Myocyte (in vitro differentiated cells): ENCODE measurements at regions not wholly inside any gene's neighbourhood (a gene's known extent, or its start where the extent isn't known, plus 50 kb on each side); places are given as distances from the start of the nearest gene placed in this dataset.
A peak's percentile ranks its signal among the peaks of the same experiment; 100 is the strongest.
"Not testable (repeated sequence)": the region's sequence is repeated elsewhere in the genome, so short reads cannot be mapped to it uniquely, and the experiment has no call there.

Experiments used
- DNase-seq: peaks from one replicate; pipeline ENCODE4 v3.0.0-alpha.2; 2012; ENCODE audit warnings: low read depth

DNA sequence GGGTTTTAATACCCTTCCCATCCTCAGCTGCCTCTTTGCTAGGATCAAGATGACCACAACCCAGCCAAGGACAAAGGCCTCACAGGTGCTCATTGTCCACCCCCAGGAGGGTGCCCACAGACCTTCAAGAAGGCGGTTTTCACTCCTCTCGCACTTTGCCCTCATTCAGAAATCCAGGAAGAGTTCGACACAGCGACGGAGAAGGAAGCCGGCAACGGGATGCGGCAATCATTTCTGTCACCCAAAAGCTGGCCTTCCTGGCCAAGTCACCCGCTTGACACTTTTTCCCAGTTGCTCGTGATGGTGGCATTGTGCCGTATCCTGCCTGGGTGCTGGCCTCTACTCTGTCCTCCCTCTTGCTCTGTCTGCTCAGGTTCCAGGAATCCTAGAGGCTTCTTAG is 293.0 kb upstream of the ZNF337 start:
- not testable (repeated sequence) for DNase-seq

DNA sequence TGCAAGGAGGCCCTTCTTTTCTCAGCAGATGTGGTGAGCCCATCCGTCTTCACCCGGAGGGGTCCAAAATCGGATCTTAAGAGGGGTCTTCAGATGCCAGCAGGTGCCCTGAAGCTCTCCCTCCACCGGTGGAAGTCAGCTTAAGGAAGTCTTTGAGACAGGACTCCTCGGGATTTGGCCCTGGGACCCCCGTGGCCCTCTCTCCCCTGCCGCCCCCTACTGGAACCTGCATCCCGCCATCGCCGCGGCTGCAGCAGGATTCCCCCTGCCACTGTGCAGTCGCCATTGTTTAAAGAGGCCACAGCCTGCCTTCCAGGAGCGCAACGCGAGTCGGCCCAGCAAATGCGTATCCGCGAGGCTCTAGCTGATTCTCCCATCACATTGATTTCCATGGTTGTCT is 292.5 kb upstream of the ZNF337 start:
- DNase-seq: no peak

DNA sequence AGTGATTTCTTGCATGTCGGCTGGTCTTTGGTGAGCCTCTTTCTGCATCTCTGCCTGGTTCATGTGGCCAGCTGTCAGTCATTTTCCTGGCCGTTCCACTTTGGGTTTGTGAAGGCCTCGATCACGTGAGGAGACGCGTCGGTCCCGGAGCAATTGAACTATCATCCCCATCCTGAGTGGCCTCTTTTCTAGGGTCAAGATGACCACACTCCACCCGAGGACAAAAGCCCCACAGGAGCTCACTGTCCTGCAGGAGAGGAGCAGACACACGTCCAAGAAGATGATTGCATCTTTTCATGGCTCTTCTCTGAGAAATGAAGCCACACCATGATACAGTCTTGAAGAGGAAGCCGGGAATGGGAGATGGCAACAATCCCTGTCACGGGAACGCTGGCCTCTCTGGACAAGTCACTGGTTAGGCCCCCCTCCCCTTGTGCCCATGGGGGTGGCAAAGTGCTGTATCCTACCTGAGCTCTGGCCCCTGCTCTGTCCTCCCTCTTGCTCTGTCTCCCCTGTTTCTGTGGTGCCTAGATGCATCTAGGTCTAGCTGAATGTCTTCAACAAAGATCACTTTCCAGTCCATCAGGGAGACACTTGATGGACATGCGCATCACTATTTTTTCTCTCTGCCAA is 291.4 kb upstream of the ZNF337 start:
- not testable (repeated sequence) for DNase-seq

DNA sequence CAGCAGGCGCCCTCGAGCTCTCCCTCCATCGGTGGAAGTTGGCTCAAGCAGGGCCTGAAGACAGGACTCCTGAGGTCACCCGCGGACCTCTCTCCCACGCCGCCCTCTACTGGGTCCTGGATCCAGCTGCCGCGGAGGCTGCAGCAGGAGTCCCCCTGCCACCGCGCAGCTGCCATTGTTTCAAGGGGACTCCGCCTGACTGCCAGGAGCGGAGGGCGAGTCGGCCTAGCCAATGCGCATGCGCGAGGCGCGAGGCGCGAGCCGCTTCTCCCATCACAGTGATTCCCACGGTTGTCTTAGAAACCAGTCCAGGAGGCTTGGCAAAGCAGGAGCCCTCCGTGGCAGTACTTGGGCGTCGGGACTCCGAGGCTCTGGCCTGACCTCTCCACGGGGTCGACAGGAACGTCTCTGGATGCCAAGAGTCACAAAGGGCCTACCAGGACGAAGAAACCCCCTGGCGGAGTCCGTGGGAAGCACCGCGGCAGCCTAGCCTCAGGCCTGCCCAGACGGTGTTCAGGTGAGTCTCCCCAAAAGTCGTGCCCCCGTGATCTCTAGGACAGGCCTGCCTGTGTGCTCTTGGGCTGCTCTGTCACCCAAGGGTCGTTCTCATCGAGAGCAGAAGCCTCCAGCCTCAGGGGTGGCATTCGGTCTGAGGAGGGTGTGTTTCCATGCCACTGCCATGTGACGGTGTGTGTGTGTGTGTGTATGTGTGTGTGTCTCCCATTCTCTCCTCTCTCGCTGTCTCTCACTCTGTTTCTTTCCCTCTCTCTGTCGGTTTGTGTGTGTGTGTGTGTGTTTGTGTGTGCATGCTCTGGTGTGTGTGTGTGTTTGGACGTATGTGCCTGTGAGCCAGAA is 290.6 kb upstream of the ZNF337 start:
- DNase-seq: peak; percentile 5

DNA sequence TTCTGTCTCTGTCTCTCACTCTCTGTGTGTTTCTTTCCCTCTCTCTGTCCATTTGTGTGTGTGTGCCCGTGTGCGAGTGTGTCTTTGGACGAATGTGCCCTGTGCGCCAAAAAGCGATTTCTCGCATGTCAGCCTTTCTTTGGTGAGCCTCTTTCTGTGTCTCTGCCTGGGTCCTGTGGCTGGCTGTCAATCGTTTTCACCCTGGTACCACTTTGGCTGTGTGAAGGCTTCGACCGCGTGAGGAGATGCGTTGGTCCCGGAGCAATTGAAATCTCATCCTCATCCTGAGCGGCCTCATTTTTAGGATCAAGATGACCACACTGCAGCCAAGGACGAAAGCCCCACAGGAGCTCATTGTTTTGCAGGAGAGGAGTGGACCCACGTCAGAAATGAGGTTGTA is 288.9 kb upstream of the ZNF337 start:
- DNase-seq: no peak

DNA sequence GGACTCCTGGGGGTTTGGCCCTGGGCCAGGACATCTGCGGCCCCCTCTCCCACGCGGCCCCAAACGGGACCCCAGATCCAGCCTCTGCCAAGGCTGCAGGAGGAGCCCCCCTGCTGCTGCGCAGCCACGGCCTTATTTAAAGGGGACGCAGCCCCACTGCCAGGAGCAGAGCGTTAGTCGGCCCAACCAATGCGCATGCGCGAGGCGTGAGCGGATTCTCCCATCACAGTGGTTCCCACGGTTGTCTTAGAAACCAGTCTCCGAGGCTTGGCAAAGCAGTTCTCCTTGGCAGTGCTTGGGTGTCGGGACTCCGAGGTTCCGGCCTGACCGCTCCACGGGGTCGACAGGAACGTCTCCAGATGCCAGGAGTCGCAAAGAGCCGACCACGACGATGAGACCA is 288.3 kb upstream of the ZNF337 start:
- DNase-seq: no peak

DNA sequence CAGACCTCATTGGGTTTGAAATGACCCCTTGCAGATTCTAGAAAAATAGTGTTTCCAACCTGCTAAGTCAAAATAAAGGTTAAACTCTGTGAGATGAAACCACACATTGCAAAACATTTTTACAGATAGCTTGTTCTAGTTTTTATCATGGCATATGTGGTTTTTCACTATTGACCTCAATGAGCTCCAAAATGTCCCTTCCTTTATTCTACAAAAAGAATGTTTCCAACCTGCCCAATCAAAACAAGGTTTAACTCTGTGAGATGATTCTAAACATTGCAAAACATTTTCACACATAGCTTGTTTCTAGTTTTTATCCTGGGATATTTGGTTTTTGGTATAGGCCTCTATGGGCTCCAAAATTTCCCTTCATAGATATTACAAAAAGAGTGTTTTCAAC is 286.0 kb upstream of the ZNF337 start:
- DNase-seq: not testable (repeated sequence)

DNA sequence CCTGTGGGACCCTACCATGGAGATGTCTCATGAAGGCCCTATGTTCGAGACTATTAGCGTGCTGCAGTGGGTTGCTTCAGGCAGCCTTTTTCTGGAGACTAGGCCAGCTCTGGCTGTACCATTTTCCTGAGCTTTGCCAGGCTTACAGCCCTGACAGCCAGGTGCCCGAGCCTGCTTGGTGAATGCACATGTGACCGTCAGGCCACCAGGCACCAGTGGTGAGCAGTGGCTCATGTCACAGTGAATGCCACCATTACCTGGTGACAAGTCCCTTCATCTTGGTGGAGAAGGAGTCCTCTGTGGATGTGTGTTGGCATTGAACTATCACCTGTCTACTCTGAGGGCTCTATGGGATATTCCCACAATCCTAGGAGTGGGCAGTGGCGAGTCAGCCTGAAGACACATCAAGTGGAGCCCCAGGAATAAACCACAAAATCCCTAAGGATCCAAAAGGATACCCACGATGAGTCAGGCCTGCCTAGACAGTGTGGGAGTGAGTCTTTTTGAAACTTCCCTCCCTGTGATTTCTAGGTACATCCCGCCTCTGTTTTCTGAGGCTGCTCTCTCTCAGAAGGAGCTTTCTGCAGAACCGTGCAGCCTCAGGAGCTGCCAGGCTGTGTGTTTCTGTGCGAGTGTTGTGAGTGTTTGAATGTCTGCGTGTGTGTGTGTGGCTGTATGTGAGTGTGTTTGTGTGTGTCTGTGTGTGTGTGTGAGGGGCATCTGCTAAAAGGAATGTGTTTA is 282.0 kb upstream of the ZNF337 start:
- peak; percentile 26 for DNase-seq

DNA sequence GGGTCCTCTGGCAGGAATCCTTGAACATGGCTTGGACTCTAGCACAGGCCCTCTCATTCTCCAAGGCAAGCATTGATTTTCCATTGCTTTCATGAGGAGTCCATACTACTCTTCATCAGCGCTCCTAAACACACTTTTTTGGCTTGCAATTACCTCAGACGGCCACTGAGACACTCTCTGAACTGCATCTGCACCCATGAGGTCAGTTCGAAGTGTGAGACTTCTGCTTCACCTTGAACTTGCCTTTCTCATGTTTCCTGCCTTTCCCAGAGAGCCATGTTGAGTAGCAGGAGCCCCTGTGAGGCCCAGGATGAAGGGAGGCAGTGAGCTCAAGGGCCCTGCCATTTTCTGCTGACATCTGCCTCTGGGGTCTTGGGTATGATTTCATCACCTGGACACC is 279.2 kb upstream of the ZNF337 start:
- DNase-seq: not testable (repeated sequence)

DNA sequence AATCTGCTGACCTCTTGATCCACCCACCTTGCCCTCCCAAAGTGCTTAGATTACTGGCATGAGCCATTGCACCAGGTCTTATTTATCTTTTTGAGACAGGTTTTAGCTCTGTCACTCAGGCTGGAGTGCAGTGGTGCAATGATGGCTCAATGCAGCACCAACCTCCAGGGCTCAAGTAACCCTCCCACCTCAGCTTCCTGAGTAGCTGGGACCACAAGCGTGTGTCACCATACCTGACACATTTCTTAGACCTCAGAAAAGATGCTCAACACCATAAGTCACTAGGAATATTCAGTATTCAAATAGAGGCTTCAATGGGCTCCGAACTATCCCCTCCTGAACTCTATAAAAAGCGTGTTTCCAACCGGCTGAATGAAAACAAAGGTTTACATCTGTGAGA is 268.6 kb upstream of the ZNF337 start:
- DNase-seq: not testable (repeated sequence)

DNA sequence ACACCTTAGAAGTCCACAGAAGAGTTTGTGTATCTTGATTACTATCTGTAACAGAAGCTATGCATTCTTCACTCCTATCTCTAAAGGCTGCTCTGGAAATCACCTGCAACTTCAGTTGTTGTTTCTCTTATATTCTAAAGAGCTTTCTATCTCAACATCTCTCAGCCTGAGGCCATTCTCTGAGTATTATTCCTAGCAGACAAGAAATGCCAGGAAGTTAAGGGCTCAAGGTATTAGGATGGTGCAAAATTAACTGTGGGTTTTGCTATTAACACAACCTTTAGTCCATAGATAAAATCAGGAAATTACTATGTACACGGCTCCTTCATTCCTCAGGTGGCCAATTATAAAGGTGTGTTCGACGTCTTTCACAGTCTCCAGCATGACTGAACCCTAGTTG is 257.2 kb upstream of the ZNF337 start:
- DNase-seq: not testable (repeated sequence)

DNA sequence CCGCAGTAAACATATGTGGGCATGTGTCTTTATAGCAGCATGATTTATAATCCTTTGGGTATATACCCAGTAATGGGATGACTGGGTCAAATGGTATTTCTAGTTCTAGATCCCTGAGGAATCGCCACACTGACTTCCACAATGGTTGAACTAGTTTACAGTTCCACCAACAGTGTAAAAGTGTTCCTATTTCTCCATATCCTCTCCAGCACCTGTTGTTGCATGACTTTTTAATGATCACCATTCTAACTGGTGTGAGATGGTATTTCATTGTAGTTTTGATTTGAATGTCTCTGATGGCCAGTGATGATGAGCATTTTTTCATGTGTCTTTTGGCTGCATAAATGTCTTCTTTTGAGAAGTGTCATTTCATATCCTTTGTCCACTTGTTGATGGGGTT is 238.6 kb upstream of the ZNF337 start:
- not testable (repeated sequence) for DNase-seq

DNA sequence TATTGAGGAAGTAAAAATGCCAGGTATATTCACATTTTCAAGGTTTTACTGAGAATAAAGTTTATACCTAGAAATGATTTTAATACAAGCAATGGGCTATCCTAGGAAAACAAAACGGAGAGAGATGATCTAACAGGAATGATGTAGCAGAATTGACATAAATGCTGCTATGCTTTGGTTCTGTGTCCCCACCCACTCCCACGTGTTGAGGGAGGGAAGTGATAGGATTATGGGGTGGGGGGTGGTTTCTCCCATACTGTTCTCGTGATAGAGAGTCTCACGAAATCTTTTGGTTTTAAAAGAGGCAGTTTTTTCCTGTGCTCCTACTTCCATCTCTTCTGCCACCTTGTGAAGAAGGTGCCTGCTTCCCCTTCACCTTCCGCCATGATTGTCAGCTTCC is 236.2 kb upstream of the ZNF337 start:
- DNase-seq: not testable (repeated sequence)

DNA sequence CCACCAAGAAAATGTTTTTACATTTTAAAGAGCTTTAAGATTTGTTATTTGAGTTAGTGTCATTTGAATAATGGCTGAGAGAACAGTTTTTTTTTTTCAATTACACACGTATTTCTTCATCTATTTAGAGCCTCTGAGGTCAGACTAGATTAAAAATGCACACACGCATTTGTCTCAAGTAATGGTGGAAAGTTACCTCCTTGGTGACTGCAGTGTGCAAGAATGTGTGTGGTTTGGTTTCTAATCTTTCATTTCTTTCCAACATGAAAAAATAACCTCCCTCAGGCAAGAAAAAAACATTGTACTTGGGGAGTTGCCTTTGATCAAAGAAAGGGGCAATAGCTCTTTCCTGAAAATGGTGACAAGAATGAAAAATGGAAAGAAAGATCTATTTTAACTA is 235.5 kb upstream of the ZNF337 start:
- DNase-seq: peak; percentile 77

DNA sequence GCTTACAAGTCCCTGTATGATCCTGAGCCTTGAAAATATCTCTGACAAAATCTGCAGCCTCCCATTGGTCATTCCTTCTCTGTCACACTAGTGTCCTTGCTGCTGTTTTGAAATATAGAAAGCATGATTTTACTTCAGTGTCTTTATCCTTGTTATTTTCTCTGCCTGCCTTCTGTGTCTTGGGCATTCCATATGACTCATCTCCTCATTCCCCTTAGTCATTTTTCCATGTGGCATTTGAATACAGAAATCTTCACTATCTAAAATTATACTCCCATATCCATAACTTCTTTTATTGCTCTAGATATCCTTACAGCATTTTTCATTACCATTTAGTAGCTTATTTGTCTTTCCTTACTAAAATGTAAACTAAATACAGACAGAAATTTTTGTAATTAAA is 205.7 kb upstream of the ZNF337 start:
- peak; percentile 33 for DNase-seq

DNA sequence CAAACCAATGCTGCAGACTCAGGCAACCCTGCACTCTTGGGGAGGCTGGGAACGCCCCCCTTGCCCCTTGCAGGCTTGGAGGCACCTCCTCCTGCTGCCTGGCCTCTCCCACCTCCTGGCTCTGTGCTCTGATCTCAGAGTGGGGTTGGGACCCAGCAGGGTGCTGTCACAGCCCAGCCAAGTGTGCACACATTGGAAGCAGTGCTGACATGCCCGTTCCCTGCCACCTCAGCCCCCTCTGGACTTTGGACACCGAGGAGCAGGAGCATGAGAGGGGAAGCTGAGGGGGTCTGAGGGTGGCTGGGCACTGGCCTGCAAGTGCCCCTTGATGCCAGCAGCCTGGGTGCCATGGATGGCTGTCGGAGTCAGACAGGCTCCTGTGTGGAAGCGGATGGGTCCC is 202.0 kb upstream of the ZNF337 start:
- not testable (repeated sequence) for DNase-seq

DNA sequence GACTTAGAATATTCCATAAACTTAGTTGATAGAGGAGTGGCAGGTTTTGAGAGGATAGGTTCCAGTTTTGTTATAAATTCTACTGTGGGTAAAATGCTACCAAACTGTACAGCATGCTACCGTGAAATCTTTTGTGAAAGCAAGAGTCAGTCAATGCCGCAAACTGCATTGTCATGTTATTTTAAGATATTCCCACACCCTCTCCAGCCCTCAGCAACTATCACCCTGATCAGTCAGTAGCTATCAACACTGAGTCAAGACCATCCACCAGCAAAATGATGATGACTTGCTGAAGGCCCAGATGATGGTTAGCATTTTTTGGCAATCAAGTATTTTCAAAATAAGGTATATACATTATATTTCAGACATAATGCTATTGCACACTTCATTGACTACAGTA is 182.4 kb upstream of the ZNF337 start:
- DNase-seq: not testable (repeated sequence)

DNA sequence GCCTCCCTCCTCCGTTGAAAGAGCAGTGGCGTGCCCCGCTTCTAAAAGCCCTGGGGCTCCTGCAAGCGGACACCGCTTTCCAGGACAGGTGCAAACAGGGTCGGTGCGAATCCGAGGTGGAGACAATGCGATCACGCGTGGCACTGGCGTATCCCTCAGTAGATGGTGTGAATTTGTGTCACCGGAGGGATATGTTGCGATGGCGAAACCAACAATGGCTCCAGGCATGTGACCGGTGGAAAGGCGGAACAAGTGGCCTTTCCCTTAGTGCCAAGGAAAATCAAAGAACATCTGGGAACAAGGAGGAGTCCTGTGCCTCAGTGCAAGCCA is 172.0 kb upstream of the ZNF337 start:
- DNase-seq: not testable (repeated sequence)

DNA sequence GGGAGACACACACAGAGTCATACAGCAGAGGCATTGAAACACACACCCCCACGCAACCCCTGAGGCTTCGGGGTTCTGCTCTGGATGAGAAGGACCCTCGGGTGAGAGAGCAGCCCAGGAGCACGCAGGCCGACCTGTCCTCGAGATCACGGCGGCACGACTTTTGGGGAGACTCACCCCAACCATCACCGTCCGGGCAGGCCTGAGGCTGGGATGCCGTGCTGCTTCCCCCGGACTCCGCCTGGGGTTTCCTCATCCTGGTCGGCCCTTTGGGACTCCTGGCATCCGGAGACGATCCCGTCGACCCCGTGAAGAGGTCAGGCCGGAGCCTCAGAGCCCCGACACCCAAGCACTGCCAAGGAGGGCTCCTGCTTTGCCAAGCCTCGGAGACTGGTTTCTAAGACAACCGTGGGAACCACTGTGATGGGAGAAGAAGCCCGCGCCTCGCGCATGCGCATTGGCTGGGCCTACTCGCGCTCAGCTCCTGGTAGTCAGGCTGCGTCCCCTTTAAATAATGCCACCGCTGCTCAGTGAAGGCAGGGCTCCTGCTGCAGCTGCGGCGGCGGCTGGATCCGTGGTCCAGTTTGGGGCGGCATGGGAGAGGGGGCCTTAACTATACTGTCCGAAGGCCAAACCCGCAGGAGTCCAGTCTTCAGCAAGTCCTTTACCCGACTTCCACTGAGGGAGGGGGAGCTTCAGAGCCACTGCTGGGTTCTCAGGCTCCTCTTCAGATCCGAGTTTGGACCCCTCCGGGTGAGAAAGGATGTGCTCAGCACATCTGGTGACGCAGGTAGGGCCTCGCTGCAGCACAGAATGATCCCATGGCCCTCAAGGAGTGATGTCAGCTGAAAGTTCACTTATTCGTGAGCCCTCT is 171.4 kb upstream of the ZNF337 start:
- DNase-seq: peak; percentile 78

DNA sequence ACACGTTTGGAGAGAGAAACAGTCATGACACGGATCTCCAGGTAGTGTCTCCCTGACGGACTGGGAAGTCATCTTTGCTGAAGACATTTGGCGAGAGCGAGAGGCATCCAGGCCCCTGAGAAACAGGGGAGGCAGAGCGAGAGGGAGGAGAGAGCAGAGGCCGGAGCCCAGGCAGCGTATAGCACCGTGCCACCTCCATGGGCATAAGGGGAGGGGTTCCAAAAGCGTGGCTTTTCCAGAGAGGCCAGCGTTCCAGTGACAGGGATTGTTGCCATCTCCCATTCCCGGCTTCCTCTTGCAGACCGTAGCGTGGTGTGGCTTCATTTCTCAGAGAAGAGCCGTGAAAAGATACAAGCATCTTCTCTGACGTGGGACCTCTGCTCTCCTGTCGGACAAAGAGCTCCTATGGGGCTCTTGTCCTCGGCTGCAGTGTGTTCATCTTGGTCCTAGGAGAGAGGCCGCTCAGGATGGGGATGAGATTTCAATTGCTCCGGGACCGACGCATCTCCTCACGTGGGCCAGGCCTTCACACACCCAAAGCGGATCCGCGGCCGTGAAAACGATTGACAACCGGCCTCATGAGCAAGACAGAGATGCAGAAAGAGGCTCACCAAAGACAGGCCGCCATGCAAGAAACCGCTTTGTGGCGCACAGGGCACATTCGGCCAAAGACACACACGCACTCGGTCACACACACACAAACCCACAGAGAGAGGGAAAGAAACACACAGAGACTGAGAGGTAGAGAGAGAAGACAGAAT is 170.5 kb upstream of the ZNF337 start:
- DNase-seq: not testable (repeated sequence)
